GM10847 (cell line): ENCODE measurements at regions not wholly inside any gene's neighbourhood (a gene's known extent, or its start where the extent isn't known, plus 50 kb on each side); places are given as distances from the start of the nearest gene placed in this dataset.

Source experiments
- POLR2A ChIP-seq: IDR thresholded peaks from 2 replicates; pipeline ENCODE4 v1.6.1; 2011; ENCODE audit not compliant: insufficient read length; ENCODE audit errors: extremely low read depth

DNA sequence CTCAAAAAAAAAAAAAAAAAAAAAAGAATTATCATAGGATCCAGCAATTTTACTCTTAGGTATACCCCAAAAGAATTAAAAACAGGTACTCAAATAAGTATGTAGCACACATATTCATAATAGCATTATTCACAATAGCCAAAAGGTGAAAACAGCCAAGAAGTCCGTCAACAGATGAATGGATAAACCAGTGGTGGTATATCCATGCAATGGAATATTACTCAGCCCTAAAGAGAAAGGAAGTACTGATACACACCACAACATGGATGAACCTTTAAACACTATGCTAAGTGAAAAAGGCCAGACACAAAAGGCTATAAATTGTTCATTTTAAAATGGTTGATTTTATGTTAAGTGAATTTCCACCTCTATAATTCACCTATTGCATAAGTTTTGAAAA, 804.8 kb upstream of the AUTS2 start:
- TF ChIP-seq POLR2A = no peak

DNA sequence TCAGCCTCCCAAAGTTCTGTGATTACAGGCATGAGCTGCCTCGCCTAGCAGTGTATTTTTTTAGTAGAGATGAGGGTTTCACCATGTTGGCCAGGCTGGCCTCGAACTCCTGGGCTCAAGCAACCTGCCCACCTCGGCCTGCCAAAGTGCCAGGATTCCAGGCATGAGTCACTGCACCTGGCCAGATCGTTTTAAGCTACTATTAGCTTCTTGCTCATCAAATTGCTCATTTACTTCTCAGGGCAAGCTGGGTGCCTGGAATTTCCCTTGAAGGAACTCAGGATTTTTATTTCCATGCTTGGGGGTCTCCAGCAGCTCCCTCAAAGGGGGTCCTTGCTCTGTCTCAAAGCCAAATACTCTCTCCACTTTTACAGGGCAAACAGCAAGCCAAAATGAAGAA, 798.0 kb upstream of the AUTS2 start:
- no peak for TF ChIP-seq POLR2A

DNA sequence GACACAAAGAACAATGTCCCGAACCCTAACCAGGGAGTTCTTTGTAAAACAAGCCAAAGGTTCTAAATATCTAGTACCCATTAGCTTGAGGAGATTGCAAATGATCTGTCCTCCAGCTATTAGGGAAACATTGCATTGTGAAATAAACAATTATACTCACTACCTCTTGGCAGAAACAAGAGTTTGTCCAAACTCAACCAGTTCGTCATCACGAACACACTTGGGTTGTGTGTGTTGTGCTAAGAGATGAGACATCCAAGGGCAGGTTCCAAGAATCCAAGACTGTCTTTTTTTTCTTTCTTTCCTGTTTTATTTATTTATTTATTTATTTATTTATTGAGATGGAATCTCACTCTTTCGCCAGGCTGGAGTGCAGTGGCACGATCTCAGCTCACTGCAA, 793.1 kb upstream of the AUTS2 start:
- no peak for TF ChIP-seq POLR2A

DNA sequence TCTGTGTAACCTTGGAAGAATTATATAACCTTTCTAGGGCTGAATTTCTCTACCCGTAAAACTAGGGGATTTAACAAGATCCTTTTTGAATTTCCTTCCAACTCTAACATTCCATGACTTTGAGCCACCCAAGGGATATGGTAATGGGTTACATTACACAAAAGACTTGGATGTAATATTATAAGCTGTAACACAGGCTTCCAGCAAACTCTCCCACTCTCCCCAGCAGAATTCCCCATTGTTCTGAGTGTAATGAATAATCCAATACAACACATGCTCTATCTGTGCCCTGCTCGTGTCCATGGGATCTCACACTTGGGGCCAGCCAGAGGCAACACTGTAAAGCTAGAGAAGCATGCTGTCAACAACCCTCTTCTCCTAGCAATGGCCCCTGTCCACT, 790.6 kb upstream of the AUTS2 start:
- no peak for TF ChIP-seq POLR2A

DNA sequence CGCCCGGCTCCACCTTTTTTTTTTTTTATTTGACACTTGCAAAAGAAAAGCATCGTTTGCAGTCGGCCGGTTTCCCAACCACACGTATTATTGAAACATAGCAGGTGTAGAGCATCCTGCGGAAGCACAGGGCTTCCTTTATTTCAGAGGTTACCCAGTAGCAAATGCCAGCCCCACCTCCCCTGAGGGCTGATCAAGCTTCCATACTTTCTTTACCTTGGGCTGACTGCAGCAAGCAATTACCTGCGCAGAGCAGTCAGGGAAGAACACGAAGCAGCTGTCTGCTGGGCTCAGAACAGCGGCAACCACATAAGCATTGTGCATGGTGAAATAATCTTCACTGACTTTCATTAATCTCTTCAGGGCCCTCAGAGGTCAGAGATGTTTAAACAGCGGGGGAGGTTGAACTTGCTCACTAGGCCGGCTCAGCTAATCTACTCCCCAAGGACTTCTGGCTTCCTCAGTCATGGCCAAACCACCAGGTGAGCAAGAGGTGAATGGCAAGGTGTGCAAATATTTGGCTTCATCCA, 784.7 kb upstream of the AUTS2 start:
- TF ChIP-seq POLR2A = no peak

DNA sequence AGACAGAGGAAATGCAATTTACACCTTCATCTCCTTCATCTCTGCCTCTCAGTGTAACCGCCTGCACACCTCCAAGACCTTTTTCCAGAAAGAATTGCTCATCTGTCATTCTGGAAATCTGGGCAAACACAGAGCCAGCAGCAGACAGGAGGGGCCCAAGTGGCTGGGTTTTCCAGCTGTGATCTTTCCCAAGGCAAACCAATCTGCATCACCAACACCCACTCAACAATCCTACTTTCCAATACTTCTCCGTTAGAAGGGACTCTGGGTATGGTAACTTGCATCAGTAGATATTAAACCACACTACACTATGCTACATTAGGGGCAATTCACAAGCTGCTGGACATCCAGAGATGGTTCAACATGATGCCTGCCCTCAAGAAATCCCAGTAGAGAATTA, 781.8 kb upstream of the AUTS2 start:
- TF ChIP-seq POLR2A = no peak

DNA sequence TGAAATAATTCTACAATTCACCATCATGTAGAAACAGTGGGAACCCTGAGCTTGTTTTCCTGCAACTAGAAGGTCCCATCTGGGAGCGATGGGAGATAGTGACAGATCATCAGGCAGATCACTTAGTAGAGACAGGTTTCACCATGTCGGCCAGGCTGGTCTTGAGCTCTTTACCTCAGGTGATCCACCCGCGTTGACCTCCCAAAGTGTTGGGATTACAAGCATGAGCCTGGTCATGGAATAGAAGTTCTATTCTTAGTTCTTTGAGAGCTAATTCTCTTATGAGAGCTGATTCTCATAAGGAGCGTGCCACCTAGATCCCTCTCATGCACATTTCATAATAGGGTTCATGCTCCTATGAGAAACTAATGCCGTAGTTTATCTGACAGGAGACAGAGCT, 778.0 kb upstream of the AUTS2 start:
- no peak for TF ChIP-seq POLR2A

DNA sequence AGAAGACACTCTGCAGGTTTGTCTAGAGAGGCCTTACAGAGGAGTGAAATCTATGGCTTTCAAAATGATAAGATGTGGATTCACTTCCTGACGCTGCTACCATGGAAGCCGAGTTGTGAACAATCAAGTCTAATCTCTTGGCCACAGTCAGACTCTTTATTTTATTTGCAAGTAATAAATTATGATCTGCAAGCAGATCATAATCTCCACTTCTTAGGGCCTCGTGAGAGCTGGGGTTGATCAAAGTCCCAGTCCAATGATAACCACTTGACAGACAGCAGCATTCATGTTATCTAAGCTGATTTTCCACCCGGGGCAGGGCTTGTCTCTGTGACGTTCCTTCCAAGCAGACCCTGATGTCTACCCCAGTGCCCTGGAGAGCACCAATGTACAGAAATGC, 776.4 kb upstream of the AUTS2 start:
- no peak for TF ChIP-seq POLR2A

DNA sequence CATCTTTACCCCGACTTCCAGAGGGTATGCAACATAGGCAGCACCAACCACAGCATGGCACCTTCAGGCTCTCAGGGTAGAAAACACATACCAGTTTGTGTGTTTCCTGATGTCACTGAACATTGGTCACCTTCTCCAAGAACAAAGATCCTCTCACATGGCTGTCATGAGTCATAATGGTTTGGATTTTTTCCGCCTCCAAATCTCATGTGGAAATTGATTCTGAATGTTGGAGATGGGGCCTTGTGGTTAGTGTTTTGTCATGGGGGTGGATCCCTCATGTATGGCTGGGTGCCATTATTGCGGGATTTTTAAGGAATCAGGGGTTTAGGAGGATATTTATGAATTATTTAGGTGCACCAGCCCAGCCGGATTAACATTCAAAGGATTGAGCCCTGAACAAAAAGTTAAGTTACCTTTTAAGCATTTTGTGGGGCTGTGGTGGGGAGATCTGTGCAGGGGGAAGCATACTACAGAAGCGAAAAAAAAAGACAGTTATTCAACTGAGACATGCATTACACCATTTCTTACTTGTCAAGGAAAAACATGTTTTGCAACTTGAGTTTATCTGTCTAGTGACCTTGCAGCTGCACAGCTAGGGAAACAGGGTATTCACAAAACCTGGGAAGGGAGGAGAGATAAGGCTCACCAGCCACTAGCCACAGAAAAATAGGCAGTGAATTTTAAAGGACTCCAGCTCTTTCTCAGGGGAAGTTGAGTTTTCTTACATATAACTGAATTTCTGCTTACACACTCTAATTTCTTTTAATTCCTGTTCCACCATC, 774.1 kb upstream of the AUTS2 start:
- no peak for TF ChIP-seq POLR2A

DNA sequence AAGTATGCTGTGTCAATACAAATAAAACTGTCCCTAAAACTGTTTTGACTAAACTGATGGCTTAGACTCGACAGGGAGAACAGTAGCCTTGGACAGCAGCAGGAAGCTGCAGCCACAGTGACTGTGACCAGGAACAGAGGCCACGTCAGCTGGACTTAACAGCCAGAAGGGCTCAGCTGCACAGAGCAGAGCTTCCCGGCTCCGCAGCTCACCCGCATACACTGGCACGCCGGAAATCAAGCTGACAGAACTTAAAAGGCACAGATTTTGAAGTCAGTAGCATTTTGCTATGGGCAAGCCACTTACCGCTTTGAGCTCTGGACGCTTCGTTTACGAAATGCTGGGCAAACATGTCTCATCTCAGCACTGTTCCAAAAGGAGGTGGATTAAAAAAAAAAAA, 769.7 kb upstream of the AUTS2 start:
- no peak for TF ChIP-seq POLR2A

DNA sequence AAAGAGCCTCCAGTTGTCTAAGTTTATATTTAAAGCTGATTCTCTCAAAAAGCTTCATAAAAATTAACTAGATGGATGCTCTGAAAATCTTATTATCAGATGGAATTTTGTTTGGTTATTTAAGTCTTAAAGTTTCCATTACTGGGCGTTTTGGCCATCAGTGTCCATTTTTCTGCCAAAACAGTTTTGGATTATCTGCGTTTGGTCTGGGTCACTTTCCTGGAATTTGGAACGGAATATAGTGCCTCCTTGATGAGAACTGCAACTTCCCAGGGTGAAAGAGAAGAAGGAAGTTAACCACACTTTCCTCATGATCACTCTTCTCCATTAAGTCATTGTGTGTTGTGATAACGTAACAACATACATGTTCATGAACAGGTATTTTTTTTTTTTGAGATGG, 764.9 kb upstream of the AUTS2 start:
- no peak for TF ChIP-seq POLR2A

DNA sequence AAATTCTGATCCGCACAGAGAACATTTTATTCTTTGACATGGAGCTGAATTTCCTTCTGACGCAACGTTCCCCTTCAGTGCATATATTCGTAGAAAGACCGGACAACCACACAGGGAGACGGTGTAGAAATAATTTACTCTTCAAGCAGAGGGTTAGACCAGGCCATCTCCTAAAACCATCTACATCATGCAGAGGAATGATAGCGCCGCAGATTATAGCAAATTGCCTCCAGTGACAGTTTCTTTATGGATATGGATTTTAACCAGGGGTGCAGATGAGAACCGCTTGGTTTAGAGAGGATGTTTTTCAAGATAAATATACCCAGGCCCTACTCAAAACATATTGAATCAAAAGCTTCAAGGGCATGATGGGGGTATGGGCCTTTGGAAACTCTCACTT, 759.3 kb upstream of the AUTS2 start:
- no peak for TF ChIP-seq POLR2A

DNA sequence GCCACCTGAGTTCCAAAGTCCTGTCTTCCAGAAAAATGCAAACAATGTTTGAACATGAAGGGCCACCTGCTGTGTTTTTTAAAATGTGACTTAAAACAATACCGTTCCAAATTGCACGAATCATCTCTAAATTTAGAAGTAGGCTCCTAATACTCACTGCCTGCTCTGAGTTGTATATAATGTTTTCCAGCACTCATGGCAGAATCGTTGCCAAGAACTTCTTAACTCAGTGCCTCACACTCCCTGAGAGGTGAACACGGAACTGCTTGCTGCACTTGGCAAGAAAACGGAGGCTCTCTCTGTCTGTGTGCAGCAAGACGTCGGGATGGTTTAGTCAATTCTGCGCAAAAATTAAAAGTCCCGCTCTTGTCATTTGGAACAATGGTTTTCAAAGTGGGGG, 757.3 kb upstream of the AUTS2 start:
- TF ChIP-seq POLR2A = no peak

DNA sequence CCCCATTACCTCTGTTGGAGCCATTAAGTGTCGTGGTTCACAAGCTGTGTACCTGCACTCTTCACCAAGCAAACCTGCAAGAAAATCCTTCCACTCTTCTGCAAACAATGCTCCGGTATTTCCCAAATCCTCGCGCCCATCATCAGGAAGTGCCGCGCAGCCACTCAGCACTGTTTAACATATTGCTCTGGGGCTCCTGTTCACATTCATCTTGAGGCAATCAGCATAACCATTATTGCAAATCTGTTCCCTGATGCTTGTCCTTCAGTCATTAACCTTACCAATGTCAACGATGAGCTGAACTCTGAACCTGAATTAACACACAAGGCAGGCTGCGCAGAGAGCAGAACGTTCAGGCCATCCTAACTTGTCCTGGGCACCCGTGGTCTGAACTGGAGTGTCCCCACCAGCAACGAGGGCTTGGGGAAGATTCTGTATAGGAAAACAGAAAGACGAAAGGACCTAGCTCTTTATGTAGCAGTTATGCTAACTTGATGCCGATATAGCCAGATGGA, 751.4 kb upstream of the AUTS2 start:
- no peak for TF ChIP-seq POLR2A

DNA sequence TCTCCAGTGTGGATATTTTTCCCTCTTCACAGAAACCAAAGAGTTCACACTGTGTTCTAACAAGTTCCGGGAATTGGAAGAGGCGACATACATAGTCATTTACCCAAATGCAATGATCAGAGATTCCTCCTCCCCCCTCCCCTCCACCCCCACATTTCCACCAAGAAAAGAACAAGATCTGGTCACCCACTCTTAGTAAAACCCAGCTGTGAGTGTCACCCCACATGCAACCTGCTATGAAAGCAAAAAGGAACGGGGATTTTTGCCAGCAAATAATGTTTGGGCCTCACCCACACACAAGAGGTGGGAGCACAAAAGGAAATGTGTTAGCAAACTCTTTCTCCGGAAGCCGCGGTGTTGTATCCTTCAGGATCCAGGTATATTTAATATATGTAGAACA, 745.0 kb upstream of the AUTS2 start:
- TF ChIP-seq POLR2A = no peak

DNA sequence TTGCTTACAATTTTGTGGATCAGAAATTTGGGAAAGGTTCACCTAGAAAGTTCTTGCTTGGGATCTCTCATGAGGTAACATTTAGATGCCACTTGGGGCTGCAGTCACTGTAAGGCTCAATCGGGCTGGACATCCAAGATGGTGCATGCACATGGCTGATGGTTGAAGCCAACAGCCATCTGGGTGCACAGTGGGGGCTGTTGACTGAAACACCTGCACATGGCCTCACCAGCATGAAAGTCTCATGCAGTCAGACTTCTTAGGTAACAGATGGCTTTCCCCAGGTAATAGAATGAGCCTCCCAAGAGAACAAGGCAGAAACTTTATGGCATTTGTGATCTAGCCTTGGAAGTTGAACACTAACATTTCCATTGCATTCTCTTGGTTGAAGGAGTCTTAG, 740.7 kb upstream of the AUTS2 start:
- no peak for TF ChIP-seq POLR2A

DNA sequence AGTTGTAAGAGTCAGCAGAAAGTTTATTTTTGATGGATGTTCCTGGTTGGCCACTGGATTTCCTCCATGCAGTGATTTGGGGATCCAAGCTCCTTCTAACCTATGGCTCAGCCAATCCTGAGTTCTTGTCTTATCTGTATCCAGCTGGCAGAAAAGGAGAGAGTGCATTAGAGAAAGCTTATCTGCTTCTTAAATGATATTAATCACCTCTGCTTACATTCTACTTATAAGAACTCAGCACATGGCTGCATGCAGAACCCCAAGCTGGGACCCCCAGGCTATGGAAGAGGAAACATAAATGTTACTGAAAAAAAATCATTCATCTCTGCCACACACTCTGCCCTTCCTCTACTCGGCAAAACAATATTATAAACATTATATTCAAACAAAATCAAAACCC, 739.8 kb upstream of the AUTS2 start:
- TF ChIP-seq POLR2A = no peak

DNA sequence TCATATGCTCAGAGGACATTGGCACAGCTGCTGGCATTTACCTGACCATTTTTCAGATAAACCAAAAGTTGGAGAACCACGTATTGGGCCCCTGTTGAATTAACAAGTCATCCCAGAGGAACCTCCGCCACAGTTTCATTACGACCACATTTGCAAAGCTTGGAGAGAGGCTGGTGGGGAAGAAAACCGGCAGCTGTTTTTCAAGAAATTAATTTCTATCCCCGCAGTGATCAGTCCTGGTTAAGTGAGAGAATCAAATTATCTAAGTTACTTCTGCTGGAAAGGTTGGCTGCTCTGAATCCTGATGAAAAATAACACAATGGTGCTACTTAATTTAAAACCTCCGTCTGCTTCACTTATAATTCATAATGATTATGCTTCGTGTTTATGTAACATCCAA, 737.1 kb upstream of the AUTS2 start:
- no peak for TF ChIP-seq POLR2A

DNA sequence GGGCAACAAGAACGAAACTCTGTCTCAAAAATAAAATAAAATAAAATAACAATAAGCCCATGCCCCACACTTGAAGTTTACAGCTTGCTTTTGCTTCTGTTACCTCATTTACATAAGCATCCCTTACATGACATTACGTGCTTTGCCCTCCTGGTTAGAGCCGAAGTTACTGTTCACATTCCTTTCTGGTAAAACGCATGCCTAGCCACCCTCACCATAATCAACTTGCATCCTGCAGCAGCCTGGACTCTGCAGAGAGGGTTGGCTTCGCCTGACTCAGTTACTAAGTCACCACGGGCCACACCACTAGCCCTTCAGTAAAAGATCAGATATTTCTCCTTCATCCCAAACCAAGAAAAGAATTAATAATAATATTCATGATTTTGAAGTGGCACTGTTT, 736.0 kb upstream of the AUTS2 start:
- no peak for TF ChIP-seq POLR2A
